ENCODE measurements at regions not wholly inside any gene's neighbourhood (a gene's known extent, or its start where the extent isn't known, plus 50 kb on each side); places are given as distances from the start of the nearest gene placed in this dataset.

- no peak overlapping the region for H3K4me3 Mint-ChIP-seq
- CTCF ChIA-PET, result interaction anchor here (0.9 to 2.0 kb wide), 5 partner anchors 10 to 128 kb away, joined by 3 to 8 read pairs (median 4); no protein-coding TSS in a partner anchor
- H3K9me3 Mint-ChIP-seq (ENCODE audit: low read depth), result no peaks in the 10 kb centered on the region
- no peak for DNase-seq
- intact Hi-C loops (cut with DNase I, micrococcal nuclease), result loop anchor here (5.0 to 10.0 kb wide), 2 partner anchors 60 to 862 kb away; partner anchors contain the start of genes FTH1 (in 1 of the 2) and VPS37C (in 1 of the 2)
- no peak overlapping the region for H3K27ac Mint-ChIP-seq
- POLR2A ChIA-PET, result no interaction called here
- no peaks in the 10 kb centered on the region for H3K27me3 Mint-ChIP-seq
- peaks cover 17% of the 10 kb centered on the region for H3K4me1 Mint-ChIP-seq
- no peak for ATAC-seq
- no peaks in the 10 kb centered on the region for H3K36me3 Mint-ChIP-seq (ENCODE audit: low read depth)
These were observed 59.4 kb upstream of the FTH1 start for GRCh38 chr11:62026739-62027370.

- no peaks in the 10 kb centered on the region for H3K36me3 Mint-ChIP-seq (ENCODE audit: low read depth)
- DNase-seq, result peak; percentile 81
- ChIA-PET POLR2A (interaction anchor here (0.6 to 1.1 kb wide), 2 partner anchors 58 to 335 kb away, joined by 3 to 6 read pairs; partner anchors contain the start of gene FTH1), CTCF (interaction anchor here (0.7 to 2.0 kb wide), 8 partner anchors 8 to 132 kb away, joined by 3 to 8 read pairs (median 4); no protein-coding TSS in a partner anchor)
- intact Hi-C loops (cut with DNase I, micrococcal nuclease), result loop anchor here (1.0 to 10.0 kb wide), 4 partner anchors 53 to 861 kb away; partner anchors contain the start of genes FTH1 (in 2 of the 2) and VPS37C (in 1 of the 2)
- no peaks in the 10 kb centered on the region for H3K27me3 Mint-ChIP-seq
- ATAC-seq, result peak; percentile 90
- peaks cover 17% of the 10 kb centered on the region for H3K4me1 Mint-ChIP-seq
- peak overlapping the region; percentile 15 for H3K4me3 Mint-ChIP-seq
- H3K27ac Mint-ChIP-seq, result peak overlapping the region; percentile 88
- H3K9me3 Mint-ChIP-seq (ENCODE audit: low read depth), result peaks cover 6% of the 10 kb centered on the region
These were observed 58.2 kb upstream of the FTH1 start for GRCh38 chr11:62025487-62026105.

- peak overlapping the region; percentile 88 for H3K27ac Mint-ChIP-seq
- no peaks in the 10 kb centered on the region for H3K27me3 Mint-ChIP-seq
- peaks cover 6% of the 10 kb centered on the region for H3K9me3 Mint-ChIP-seq (ENCODE audit: low read depth)
- ChIA-PET CTCF (interaction anchor here (0.7 to 2.0 kb wide), 6 partner anchors 11 to 133 kb away, joined by 3 to 8 read pairs (median 4); no protein-coding TSS in a partner anchor), POLR2A (interaction anchor here (0.6 to 1.1 kb wide), 2 partner anchors 58 to 336 kb away, joined by 3 to 6 read pairs; partner anchors contain the start of gene FTH1)
- DNase-seq (no peak), ATAC-seq (no peak)
- peaks cover 17% of the 10 kb centered on the region for H3K4me1 Mint-ChIP-seq
- intact Hi-C loops (cut with DNase I, micrococcal nuclease), result loop anchor here (1.0 to 10.0 kb wide), 4 partner anchors 53 to 860 kb away; partner anchors contain the start of genes FTH1 (in 2 of the 2) and VPS37C (in 1 of the 2)
- H3K36me3 Mint-ChIP-seq (ENCODE audit: low read depth), result no peaks in the 10 kb centered on the region
- peak overlapping the region; percentile 15 for H3K4me3 Mint-ChIP-seq
These were observed 57.6 kb upstream of the FTH1 start for GRCh38 chr11:62024936-62025486.

GRCh38 chr11:62022211-62022610 is 54.8 kb upstream of the FTH1 start:
- intact Hi-C loops (cut with DNase I, micrococcal nuclease), result loop anchor here in 1 of 2 experiments (10.0 kb wide), 1 partner anchor 857 kb away; the partner anchor contains the start of gene VPS37C
- ChIA-PET POLR2A (no interaction called here), CTCF (interaction anchor here (0.6 to 1.5 kb wide), 2 partner anchors 60 to 98 kb away, joined by 3 to 7 read pairs; no protein-coding TSS in a partner anchor)
- ATAC-seq (no peak), DNase-seq (no peak)
- H3K36me3 Mint-ChIP-seq (ENCODE audit: low read depth), result no peaks in the 10 kb centered on the region
- H3K4me1 Mint-ChIP-seq, result peaks cover 17% of the 10 kb centered on the region
- H3K9me3 Mint-ChIP-seq (ENCODE audit: low read depth), result peaks cover 6% of the 10 kb centered on the region
- no peaks in the 10 kb centered on the region for H3K27me3 Mint-ChIP-seq
- no peak overlapping the region for H3K27ac Mint-ChIP-seq
- no peak overlapping the region for H3K4me3 Mint-ChIP-seq

GRCh38 chr11:62020661-62021060 is 53.2 kb upstream of the FTH1 start:
- DNase-seq (no peak), ATAC-seq (no peak)
- Mint-ChIP-seq H3K27ac (no peak overlapping the region), H3K4me1 (peaks cover 11% of the 10 kb centered on the region), H3K36me3 (ENCODE audit: low read depth) (no peaks in the 10 kb centered on the region), H3K4me3 (no peak overlapping the region), H3K9me3 (ENCODE audit: low read depth) (peaks cover 6% of the 10 kb centered on the region), H3K27me3 (no peaks in the 10 kb centered on the region)
- intact Hi-C loops (cut with DNase I, micrococcal nuclease), result loop anchor here in 1 of 2 experiments (10.0 kb wide), 1 partner anchor 856 kb away; the partner anchor contains the start of gene VPS37C
- ChIA-PET CTCF (interaction anchor here (0.6 to 1.5 kb wide), 2 partner anchors 61 to 223 kb away, joined by 3 to 7 read pairs; no protein-coding TSS in a partner anchor), POLR2A (no interaction called here)

- H3K4me1 Mint-ChIP-seq, result no peaks in the 10 kb centered on the region
- H3K27ac Mint-ChIP-seq, result no peak overlapping the region
- H3K27me3 Mint-ChIP-seq, result no peaks in the 10 kb centered on the region
- H3K36me3 Mint-ChIP-seq (ENCODE audit: low read depth), result no peaks in the 10 kb centered on the region
- DNase-seq, result no peak
- ATAC-seq, result no peak
- intact Hi-C loops (cut with DNase I, micrococcal nuclease), result no loop called here
- H3K4me3 Mint-ChIP-seq, result no peak overlapping the region
- H3K9me3 Mint-ChIP-seq (ENCODE audit: low read depth), result peaks cover 6% of the 10 kb centered on the region
- CTCF ChIA-PET, result interaction anchor here (1.1 kb wide), 1 partner anchor 71 kb away, joined by 5 read pairs; no protein-coding TSS in a partner anchor
- POLR2A ChIA-PET, result no interaction called here
These were observed 51.7 kb upstream of the FTH1 start for GRCh38 chr11:62018981-62019664.

- Mint-ChIP-seq H3K27me3 (no peaks in the 10 kb centered on the region), H3K27ac (no peak overlapping the region), H3K4me3 (no peak overlapping the region), H3K4me1 (no peaks in the 10 kb centered on the region), H3K9me3 (ENCODE audit: low read depth) (peaks cover 6% of the 10 kb centered on the region), H3K36me3 (ENCODE audit: low read depth) (no peaks in the 10 kb centered on the region)
- ATAC-seq, result no peak
- DNase-seq, result no peak
- POLR2A ChIA-PET, result no interaction called here
- intact Hi-C loops (cut with DNase I, micrococcal nuclease), result no loop called here
- CTCF ChIA-PET, result interaction anchor here (0.7 to 1.1 kb wide), 2 partner anchors 70 to 125 kb away, joined by 3 to 5 read pairs; no protein-coding TSS in a partner anchor
These were observed 50.6 kb upstream of the FTH1 start for GRCh38 chr11:62017878-62018655.
